ENCODE measurements at regions not wholly inside any gene's neighbourhood (a gene's known extent, or its start where the extent isn't known, plus 50 kb on each side); places are given as distances from the start of the nearest gene placed in this dataset.

DNA sequence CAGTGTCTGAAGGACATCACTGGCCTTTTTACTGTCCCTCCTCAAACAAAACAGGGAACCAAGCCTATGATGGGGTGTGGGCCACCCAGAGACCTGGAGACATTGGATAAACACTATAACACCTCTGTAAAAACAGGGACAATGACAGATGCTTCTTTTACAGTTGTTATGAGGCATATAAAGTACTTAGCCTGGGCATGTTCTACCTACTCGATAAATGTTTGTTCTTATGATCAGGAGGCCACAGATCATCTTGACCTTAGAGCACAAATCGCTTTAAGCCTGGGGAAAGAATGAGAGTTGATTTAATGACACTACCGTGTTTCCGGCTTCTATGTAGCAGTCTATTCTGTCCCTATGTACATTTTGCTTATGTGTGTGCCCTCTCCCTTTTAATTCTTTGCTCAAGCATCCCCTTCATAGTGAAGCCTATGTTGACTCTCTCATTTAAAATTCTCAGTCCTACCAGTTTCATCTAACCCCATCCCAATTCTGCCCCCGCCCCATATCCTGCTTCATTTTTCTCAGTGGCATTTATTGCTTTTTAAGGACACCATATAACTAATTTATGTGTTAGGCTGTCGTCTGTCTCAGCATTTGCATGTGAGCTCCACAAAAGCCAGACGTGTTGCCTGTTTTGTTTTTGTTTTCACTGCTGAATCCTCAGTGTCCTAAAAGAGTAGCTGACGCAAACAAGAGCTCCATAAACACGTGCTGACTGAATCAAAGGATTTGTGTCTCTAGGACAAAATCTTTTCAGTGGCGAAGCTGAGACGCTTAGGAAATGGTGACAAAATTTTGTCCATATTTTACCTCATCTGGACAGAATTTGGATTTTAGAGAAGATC is 182.3 kb upstream of the ST6GAL2 start:
- Mint-ChIP-seq H3K36me3 (no peaks in the 10 kb centered on the region), H3K4me1 (no peaks in the 10 kb centered on the region)

GRCh38 chr2:107069890-107070289 is 183.9 kb upstream of the ST6GAL2 start:
- Histone ChIP-seq H3K4me2 (replicated peaks; ENCODE audit: extremely low read depth, low read length, poor library complexity, severe bottlenecking) (no peak overlapping the region), H3K36me3 (replicated peaks in 1 of 2; ENCODE audit: control insufficient read depth in 1 of 2, insufficient read depth in 2 of 2, low read length in 2 of 2) (no peaks in the 10 kb centered on the region), H2AFZ (ENCODE audit: insufficient read depth, low read depth, low read length, poor library complexity, severe bottlenecking) (no peak overlapping the region), H3K27me3 (ENCODE audit: control insufficient read depth in 2 of 2, insufficient read depth in 2 of 2, low read length in 2 of 2) (no peaks in the 10 kb centered on the region), H3K9ac (ENCODE audit: insufficient read depth, low read length, poor library complexity, severe bottlenecking) (no peak overlapping the region), H3K9me3 (replicated peaks in 1 of 2; ENCODE audit: control insufficient read depth in 1 of 2, insufficient read depth in 1 of 2, low read length in 2 of 2) (no peaks in the 10 kb centered on the region), H3K79me2 (ENCODE audit: insufficient read depth, low read length) (no peaks in the 10 kb centered on the region), H3K27ac (ENCODE audit: low read depth in 1 of 2, low read length in 2 of 2) (no peak overlapping the region), H3K4me1 (ENCODE audit: control insufficient read depth in 1 of 2, insufficient read depth in 2 of 2, low read length in 2 of 2) (no peaks in the 10 kb centered on the region), H4K20me1 (ENCODE audit: insufficient read depth, low read length) (no peaks in the 10 kb centered on the region), H3K4me3 (replicated peaks in 1 of 3; ENCODE audit: low read depth in 2 of 3, low read length in 3 of 3) (no peak overlapping the region)
- no peak for TF ChIP-seq CTCF (IDR thresholded peaks at IDR 0.05)
- Mint-ChIP-seq H3K4me1 (no peaks in the 10 kb centered on the region), H3K27me3 (ENCODE audit: low read depth in 3 of 3) (peaks cover 0 to 2% (median 0%) of the 10 kb centered on the region in 3 donors), H3K9me3 (peaks cover 0 to 3% (median 0%) of the 10 kb centered on the region in 7 donors), H3K36me3 (no peaks in the 10 kb centered on the region), H3K27ac (no peak overlapping the region), H3K4me3 (no peak overlapping the region)
- DNase-seq: no peak
- WGBS (ENCODE audit: insufficient coverage): no CpG with 5 or more reads among the region's 2 CpGs
- intact Hi-C loops (cut with micrococcal nuclease): no loop called here

More for the DNA sequence above, 182.3 kb upstream of the ST6GAL2 start:
- no peaks in the 10 kb centered on the region for H3K27me3 ChIP-seq (ENCODE audit: control insufficient read depth in 2 of 2, insufficient read depth in 2 of 2, low read length in 2 of 2)
- Mint-ChIP-seq H3K27ac (no peak overlapping the region), H3K9me3 (peaks cover 0 to 3% (median 0%) of the 10 kb centered on the region in 7 donors), H3K4me3 (no peak overlapping the region), H3K27me3 (ENCODE audit: low read depth in 3 of 3) (peaks cover 0 to 2% (median 0%) of the 10 kb centered on the region in 3 donors)
- intact Hi-C loops (cut with micrococcal nuclease): no loop called here
- no peaks in the 10 kb centered on the region for H3K4me1 ChIP-seq (ENCODE audit: control insufficient read depth in 1 of 2, insufficient read depth in 2 of 2, low read length in 2 of 2)
- no peak for DNase-seq
- H3K36me3 ChIP-seq (replicated peaks in 1 of 2; ENCODE audit: control insufficient read depth in 1 of 2, insufficient read depth in 2 of 2, low read length in 2 of 2): no peaks in the 10 kb centered on the region
- WGBS (ENCODE audit: insufficient coverage): 87% methylated on average over 3 of the region's 11 CpGs
- no peak overlapping the region for H3K9ac ChIP-seq (ENCODE audit: insufficient read depth, low read length, poor library complexity, severe bottlenecking)
- H4K20me1 ChIP-seq (ENCODE audit: insufficient read depth, low read length): no peaks in the 10 kb centered on the region
- no peak overlapping the region for H3K27ac ChIP-seq (ENCODE audit: low read depth in 1 of 2, low read length in 2 of 2)
- H3K4me3 ChIP-seq (replicated peaks in 1 of 3; ENCODE audit: low read depth in 2 of 3, low read length in 3 of 3): no peak overlapping the region
- H3K9me3 ChIP-seq (replicated peaks in 1 of 2; ENCODE audit: control insufficient read depth in 1 of 2, insufficient read depth in 1 of 2, low read length in 2 of 2): no peaks in the 10 kb centered on the region
- no peak for TF ChIP-seq CTCF (IDR thresholded peaks at IDR 0.05)
- no peak overlapping the region for H3K4me2 ChIP-seq (replicated peaks; ENCODE audit: extremely low read depth, low read length, poor library complexity, severe bottlenecking)
- no peak overlapping the region for H2AFZ ChIP-seq (ENCODE audit: insufficient read depth, low read depth, low read length, poor library complexity, severe bottlenecking)
- no peaks in the 10 kb centered on the region for H3K79me2 ChIP-seq (ENCODE audit: insufficient read depth, low read length)

Data from CD14-positive monocyte (primary cell).